Hematopoietic multipotent progenitor cell treated with erythropoietin and hydrocortisone succinate and interleukin-3 and kit ligand, for 4 days (in vitro differentiated cells): ENCODE measurements at regions not wholly inside any gene's neighbourhood (a gene's known extent, or its start where the extent isn't known, plus 50 kb on each side); places are given as distances from the start of the nearest gene placed in this dataset.
"Not testable (repeated sequence)": the region's sequence is repeated elsewhere in the genome, so short reads cannot be mapped to it uniquely, and the experiment has no call there.

Experiments used
- DNase-seq: peaks from one replicate; pipeline ENCODE4 v3.0.0-alpha.2; 2015

- no peak for DNase-seq
These were observed 127.7 kb downstream of the ALDH8A1 start for GRCh38 chr6:134821928-134822864.

- DNase-seq, result no peak
These were observed 128.5 kb downstream of the ALDH8A1 start for GRCh38 chr6:134821397-134821796.

GRCh38 chr6:134819863-134820800 lies 129.8 kb downstream of the ALDH8A1 start:
- DNase-seq, result no peak

GRCh38 chr6:134819236-134819635 lies 130.7 kb downstream of the ALDH8A1 start:
- no peak for DNase-seq

GRCh38 chr6:134817448-134817847 lies 132.5 kb downstream of the ALDH8A1 start:
- no peak for DNase-seq

- DNase-seq, result no peak
These were observed 133.1 kb downstream of the ALDH8A1 start for GRCh38 chr6:134816780-134817179.

- no peak for DNase-seq
These were observed 133.6 kb downstream of the ALDH8A1 start for GRCh38 chr6:134816300-134816699.

GRCh38 chr6:134814076-134814695 lies 135.7 kb downstream of the ALDH8A1 start:
- DNase-seq, result no peak

GRCh38 chr6:134813146-134813545 lies 136.8 kb downstream of the ALDH8A1 start:
- DNase-seq, result no peak

- no peak for DNase-seq
These were observed 139.5 kb downstream of the ALDH8A1 start for GRCh38 chr6:134810402-134810801.

GRCh38 chr6:134809130-134809529 lies 140.8 kb downstream of the ALDH8A1 start:
- no peak for DNase-seq

GRCh38 chr6:134806180-134806798 lies 143.6 kb downstream of the ALDH8A1 start:
- no peak for DNase-seq

GRCh38 chr6:134805168-134805567 lies 144.7 kb downstream of the ALDH8A1 start:
- no peak for DNase-seq

- DNase-seq, result not testable (repeated sequence)
These were observed 145.6 kb downstream of the ALDH8A1 start for GRCh38 chr6:134804311-134804710.

- no peak for DNase-seq
These were observed 147.4 kb downstream of the ALDH8A1 start for GRCh38 chr6:134802426-134803058.

- no peak for DNase-seq
These were observed 152.3 kb downstream of the ALDH8A1 start for GRCh38 chr6:134797400-134798113.

- no peak for DNase-seq
These were observed 154.2 kb downstream of the ALDH8A1 start for GRCh38 chr6:134795691-134796090.

- no peak for DNase-seq
These were observed 154.9 kb downstream of the ALDH8A1 start for GRCh38 chr6:134795001-134795400.

GRCh38 chr6:134791243-134791843 lies 158.6 kb downstream of the ALDH8A1 start:
- DNase-seq, result not testable (repeated sequence)

GRCh38 chr6:134787261-134787877 lies 162.5 kb downstream of the ALDH8A1 start:
- no peak for DNase-seq
